ENCODE measurements at regions not wholly inside any gene's neighbourhood (a gene's known extent, or its start where the extent isn't known, plus 50 kb on each side); places are given as distances from the start of the nearest gene placed in this dataset.

GRCh38 chr9:28960602-28961001 lies 1387.3 kb upstream of the C9orf72 start:
- no peak for DNase-seq (ENCODE audit: extremely low read depth in 1 of 4, low spot score in 3 of 4)
- no peaks in the 10 kb centered on the region for H3K79me2 ChIP-seq (ENCODE audit: control insufficient read depth, insufficient read depth, low read length)
- H3K4me3 ChIP-seq: no peak overlapping the region
- H3K4me1 ChIP-seq (replicated peaks in 1 of 2; ENCODE audit: control insufficient read depth in 2 of 2, insufficient read depth in 2 of 2, low read length in 2 of 2): no peaks in the 10 kb centered on the region
- H3K36me3 ChIP-seq (ENCODE audit: control insufficient read depth, insufficient read depth, low read length): no peaks in the 10 kb centered on the region
- H4K20me1 ChIP-seq (replicated peaks; ENCODE audit: control insufficient read depth, insufficient read depth, low read length): no peaks in the 10 kb centered on the region
- no peak overlapping the region for H3K4me2 ChIP-seq (ENCODE audit: insufficient read depth, low read length)
- in situ Hi-C loops (cut with MboI) (no loop called here), intact Hi-C loops (cut with micrococcal nuclease) (no loop called here)
- ChIA-PET POLR2A (no interaction called here), CTCF (ENCODE audit: low intra/inter-chr PET ratio) (no interaction called here)
- TF ChIP-seq ZNF79 (CRISPR knock-in tag; IDR thresholded peaks at IDR 0.05; ENCODE audit: low read depth) (no peak), SMARCE1 (IDR thresholded peaks at IDR 0.05) (no peak), MAFF (IDR thresholded peaks at IDR 0.05; ENCODE audit: low read length) (no peak), HMGXB4 (CRISPR knock-in tag; IDR thresholded peaks at IDR 0.05) (no peak), HMBOX1 (IDR thresholded peaks at IDR 0.05) (no peak), HNRNPUL1 (IDR thresholded peaks at IDR 0.05; ENCODE audit: low read length) (no peak), ZNF699 (CRISPR knock-in tag; IDR thresholded peaks at IDR 0.05; ENCODE audit: insufficient replicate concordance) (no peak), EHMT2 (IDR thresholded peaks at IDR 0.05) (no peak), ZNF143 (CRISPR knock-in tag; IDR thresholded peaks at IDR 0.05) (no peak)
- no peak overlapping the region for H2AFZ ChIP-seq (ENCODE audit: low read depth, low read length)
- H3K9ac ChIP-seq (ENCODE audit: insufficient read depth in 1 of 2, low read depth in 2 of 2, low read length in 2 of 2): no peak overlapping the region
- BruUV-seq (replicated peaks): no TSS peak
- FAIRE-seq: no peak
- no peaks in the 10 kb centered on the region for H3K27me3 ChIP-seq (ENCODE audit: control insufficient read depth in 2 of 2, insufficient read depth in 2 of 2, low read length in 2 of 2)
- H3K27ac ChIP-seq (ENCODE audit: extremely low read depth, low read depth, low read length): no peak overlapping the region
- no peak for ATAC-seq
- H3K9me1 ChIP-seq (ENCODE audit: control insufficient read depth, insufficient read depth, low read length): no peaks in the 10 kb centered on the region
- H3K9me3 ChIP-seq (replicated peaks; ENCODE audit: control insufficient read depth, insufficient read depth, low read depth, low read length): no peaks in the 10 kb centered on the region

All from K562 (cell line).